HG02885 (cell line): ENCODE measurements at regions not wholly inside any gene's neighbourhood (a gene's known extent, or its start where the extent isn't known, plus 50 kb on each side); places are given as distances from the start of the nearest gene placed in this dataset.

ENCODE experiments used
- ATAC-seq: cut with Tn5 transposase; IDR thresholded peaks from one replicate; pipeline ENCODE4 v1.9.1; 2021; ENCODE audit warnings: mild to moderate bottlenecking; ENCODE audit not compliant: unreplicated experiment, poor library complexity

- no peak for ATAC-seq
Observed at GRCh38 chr9:19967888-19968459, 179.1 kb upstream of the SLC24A2 start.

- ATAC-seq = no peak
Observed at GRCh38 chr9:19967216-19967887, 178.5 kb upstream of the SLC24A2 start.

GRCh38 chr9:19965336-19965735, 176.5 kb upstream of the SLC24A2 start:
- no peak for ATAC-seq

GRCh38 chr9:19947996-19948395, 159.2 kb upstream of the SLC24A2 start:
- ATAC-seq = no peak

- ATAC-seq = peak; percentile 64
Observed at GRCh38 chr9:19946441-19947109, 157.7 kb upstream of the SLC24A2 start.

- no peak for ATAC-seq
Observed at GRCh38 chr9:19941874-19942273, 153.0 kb upstream of the SLC24A2 start.

GRCh38 chr9:19940811-19941535, 152.1 kb upstream of the SLC24A2 start:
- no peak for ATAC-seq

- ATAC-seq = no peak
Observed at GRCh38 chr9:19939734-19940278, 151.0 kb upstream of the SLC24A2 start.

- ATAC-seq = no peak
Observed at GRCh38 chr9:19938990-19939733, 150.3 kb upstream of the SLC24A2 start.

- ATAC-seq = no peak
Observed at GRCh38 chr9:19937121-19937520, 148.3 kb upstream of the SLC24A2 start.

- ATAC-seq = no peak
Observed at GRCh38 chr9:19936598-19936997, 147.8 kb upstream of the SLC24A2 start.

GRCh38 chr9:19935422-19935821, 146.6 kb upstream of the SLC24A2 start:
- ATAC-seq = no peak

GRCh38 chr9:19934301-19934871, 145.5 kb upstream of the SLC24A2 start:
- ATAC-seq = no peak

- ATAC-seq = no peak
Observed at GRCh38 chr9:19931098-19931890, 142.5 kb upstream of the SLC24A2 start.

GRCh38 chr9:19927560-19927959, 138.7 kb upstream of the SLC24A2 start:
- no peak for ATAC-seq

- no peak for ATAC-seq
Observed at GRCh38 chr9:19926774-19927173, 137.9 kb upstream of the SLC24A2 start.

GRCh38 chr9:19925674-19926503, 137.1 kb upstream of the SLC24A2 start:
- ATAC-seq = peak; percentile 98

GRCh38 chr9:19924080-19924479, 135.2 kb upstream of the SLC24A2 start:
- no peak for ATAC-seq
